Panc1 (cell line): ENCODE measurements at regions not wholly inside any gene's neighbourhood (a gene's known extent, or its start where the extent isn't known, plus 50 kb on each side); places are given as distances from the start of the nearest gene placed in this dataset.

Source experiments
- CTCF ChIP-seq: fragments of 450-650 bp; IDR thresholded peaks from 2 replicates; pipeline ENCODE4 v1.5.1; 2017; ENCODE audit warnings: mild to moderate bottlenecking
- POLR2AphosphoS5 ChIP-seq: IDR thresholded peaks from 2 replicates; pipeline ENCODE4 v1.6.1; 2012; ENCODE audit warnings: mild to moderate bottlenecking, low read depth, low read length, moderate library complexity
- REST ChIP-seq, 2 experiments: IDR thresholded peaks; 2 replicates each; pipeline ENCODE4 v1.6.1; 2011 to 2012; ENCODE audit warnings: low read depth in 2 of 2, control low read depth in 1 of 2, low read length in 1 of 2, mild to moderate bottlenecking in 1 of 2, moderate library complexity in 1 of 2; ENCODE audit not compliant: insufficient read depth in 1 of 2
- SIN3A ChIP-seq: IDR thresholded peaks from 2 replicates; pipeline ENCODE4 v1.6.1; 2012; ENCODE audit warnings: low read depth, mild to moderate bottlenecking, low read length, moderate library complexity, borderline replicate concordance; ENCODE audit not compliant: insufficient read depth

- TF ChIP-seq CTCF (no peak), POLR2AphosphoS5 (no peak), SIN3A (no peak), REST (IDR thresholded peaks at IDR 0.05; ENCODE audit: insufficient read depth in 1 of 2, low read depth in 2 of 2, low read length in 1 of 2) (no peak)
These were observed 446.7 kb upstream of the SPRY2 start for GRCh38 chr13:80787604-80788003.
